Parathyroid adenoma (tissue), 2 donors: ENCODE measurements at regions not wholly inside any gene's neighbourhood (a gene's known extent, or its start where the extent isn't known, plus 50 kb on each side); places are given as distances from the start of the nearest gene placed in this dataset.

Experiments used
- H2AFZ ChIP-seq: fragments of 300-600 bp; sonication (generic); one replicate; pipeline ENCODE4 v1.7.0; 2017; ENCODE audit warnings: antibody characterized with exemption, mild to moderate bottlenecking
- H3K27ac ChIP-seq: fragments of 300-600 bp; sonication (generic); one replicate; pipeline ENCODE4 v1.7.0; 2017
- H3K27me3 ChIP-seq: fragments of 300-600 bp; sonication (generic); one replicate; pipeline ENCODE4 v1.7.0; 2017; ENCODE audit warnings: low read length; ENCODE audit not compliant: control insufficient read depth, insufficient read depth
- H3K36me3 ChIP-seq: fragments of 300-600 bp; sonication (generic); one replicate; pipeline ENCODE4 v1.7.0; 2017; ENCODE audit warnings: low read length; ENCODE audit not compliant: control insufficient read depth, insufficient read depth
- H3K4me1 ChIP-seq: fragments of 300-600 bp; sonication (generic); one replicate; pipeline ENCODE4 v1.7.0; 2017; ENCODE audit warnings: control low read depth
- H3K4me2 ChIP-seq: fragments of 300-600 bp; sonication (generic); one replicate; pipeline ENCODE4 v1.7.0; 2017; ENCODE audit warnings: low read length
- H3K4me3 ChIP-seq: fragments of 300-600 bp; sonication (generic); one replicate; pipeline ENCODE4 v1.7.0; 2017; ENCODE audit warnings: low read depth, low read length
- H3K79me2 ChIP-seq: fragments of 300-600 bp; sonication (generic); one replicate; pipeline ENCODE4 v1.7.0; 2017; ENCODE audit warnings: control low read depth
- H3K9ac ChIP-seq: fragments of 300-600 bp; sonication (generic); one replicate; pipeline ENCODE4 v1.7.0; 2017; ENCODE audit warnings: mild to moderate bottlenecking
- H3K9me3 ChIP-seq: fragments of 300-600 bp; sonication (generic); one replicate; pipeline ENCODE4 v1.7.0; 2017; ENCODE audit warnings: low read length; ENCODE audit not compliant: control insufficient read depth
- TF ChIP-seq, protein P1 (sequence below): fragments of 300-600 bp; sonication (generic); IDR thresholded peaks from one replicate; pipeline ENCODE4 v1.7.0; 2017; ENCODE audit warnings: antibody characterized with exemption, mild to moderate bottlenecking
- donor health status: primary hyperparathyroidism.

DNA sequence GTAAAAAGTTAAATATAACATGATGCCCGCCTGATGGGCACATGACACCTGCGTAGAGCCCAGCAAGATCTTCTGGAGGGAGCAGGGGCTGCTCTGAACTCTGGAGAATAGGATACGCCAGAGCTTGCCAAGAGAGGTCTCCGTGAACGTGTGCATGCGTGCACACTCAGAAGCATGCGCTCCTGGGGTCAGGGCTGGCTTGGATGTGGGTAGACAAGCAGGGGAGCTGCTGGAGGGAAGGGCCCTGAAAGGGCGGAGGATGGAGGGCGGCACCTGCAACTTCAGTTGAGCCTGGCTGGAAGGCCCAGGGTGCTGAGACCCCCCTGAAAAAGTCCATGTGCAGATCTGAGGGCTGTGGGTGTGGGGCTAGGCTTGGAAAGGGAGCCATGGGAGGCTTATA is 828.4 kb upstream of the SALL3 start:
- TF ChIP-seq, protein P1, sequence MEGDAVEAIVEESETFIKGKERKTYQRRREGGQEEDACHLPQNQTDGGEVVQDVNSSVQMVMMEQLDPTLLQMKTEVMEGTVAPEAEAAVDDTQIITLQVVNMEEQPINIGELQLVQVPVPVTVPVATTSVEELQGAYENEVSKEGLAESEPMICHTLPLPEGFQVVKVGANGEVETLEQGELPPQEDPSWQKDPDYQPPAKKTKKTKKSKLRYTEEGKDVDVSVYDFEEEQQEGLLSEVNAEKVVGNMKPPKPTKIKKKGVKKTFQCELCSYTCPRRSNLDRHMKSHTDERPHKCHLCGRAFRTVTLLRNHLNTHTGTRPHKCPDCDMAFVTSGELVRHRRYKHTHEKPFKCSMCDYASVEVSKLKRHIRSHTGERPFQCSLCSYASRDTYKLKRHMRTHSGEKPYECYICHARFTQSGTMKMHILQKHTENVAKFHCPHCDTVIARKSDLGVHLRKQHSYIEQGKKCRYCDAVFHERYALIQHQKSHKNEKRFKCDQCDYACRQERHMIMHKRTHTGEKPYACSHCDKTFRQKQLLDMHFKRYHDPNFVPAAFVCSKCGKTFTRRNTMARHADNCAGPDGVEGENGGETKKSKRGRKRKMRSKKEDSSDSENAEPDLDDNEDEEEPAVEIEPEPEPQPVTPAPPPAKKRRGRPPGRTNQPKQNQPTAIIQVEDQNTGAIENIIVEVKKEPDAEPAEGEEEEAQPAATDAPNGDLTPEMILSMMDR: no peak
- H3K27me3 ChIP-seq: no peaks in the 10 kb centered on the region
- no peak overlapping the region for H3K4me2 ChIP-seq
- H3K79me2 ChIP-seq: no peaks in the 10 kb centered on the region
- H3K4me1 ChIP-seq: no peaks in the 10 kb centered on the region
- no peak overlapping the region for H2AFZ ChIP-seq
- no peaks in the 10 kb centered on the region for H3K9me3 ChIP-seq
- no peak overlapping the region for H3K4me3 ChIP-seq
- no peak overlapping the region for H3K27ac ChIP-seq
- no peaks in the 10 kb centered on the region for H3K36me3 ChIP-seq
- H3K9ac ChIP-seq: no peak overlapping the region

DNA sequence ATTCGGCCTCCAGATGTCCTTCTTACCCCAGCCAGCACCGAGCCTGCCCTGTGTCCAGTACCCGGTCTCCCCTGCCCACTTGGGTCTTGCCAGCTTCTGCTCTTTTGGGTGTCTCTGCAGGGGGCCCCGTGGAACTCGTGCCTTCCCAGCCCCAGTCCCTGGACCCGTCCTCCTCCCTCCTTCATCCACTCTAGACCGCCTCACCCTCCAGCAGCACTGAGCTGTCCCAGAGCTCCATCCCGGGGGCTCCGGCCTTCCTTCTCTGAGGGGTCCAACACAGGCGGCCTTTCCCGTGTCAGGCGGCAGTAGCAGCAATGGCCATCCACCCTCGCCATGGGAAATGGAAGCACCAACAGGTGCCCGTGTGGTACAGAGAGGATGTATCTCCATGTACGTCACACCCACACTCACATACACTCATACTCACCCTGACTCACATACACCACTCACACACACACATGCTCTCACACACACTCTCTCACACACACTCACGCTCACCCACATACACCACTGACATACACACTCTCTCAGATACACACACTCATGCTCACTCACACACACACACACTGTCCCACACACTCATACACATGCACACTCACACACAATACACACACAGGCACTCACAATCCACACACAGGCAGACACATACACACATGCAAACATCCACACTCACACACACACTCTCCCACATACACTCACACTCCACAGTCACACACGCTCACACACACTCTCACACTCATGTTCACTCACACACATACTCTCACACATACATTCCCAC is 827.5 kb upstream of the SALL3 start:
- H3K36me3 ChIP-seq: no peaks in the 10 kb centered on the region
- H3K27me3 ChIP-seq: no peaks in the 10 kb centered on the region
- no peak overlapping the region for H3K9ac ChIP-seq
- no peak overlapping the region for H2AFZ ChIP-seq
- H3K79me2 ChIP-seq: no peaks in the 10 kb centered on the region
- TF ChIP-seq, protein P1: no peak
- no peaks in the 10 kb centered on the region for H3K9me3 ChIP-seq
- no peaks in the 10 kb centered on the region for H3K4me1 ChIP-seq
- no peak overlapping the region for H3K4me3 ChIP-seq
- H3K27ac ChIP-seq: no peak overlapping the region
- H3K4me2 ChIP-seq: no peak overlapping the region

DNA sequence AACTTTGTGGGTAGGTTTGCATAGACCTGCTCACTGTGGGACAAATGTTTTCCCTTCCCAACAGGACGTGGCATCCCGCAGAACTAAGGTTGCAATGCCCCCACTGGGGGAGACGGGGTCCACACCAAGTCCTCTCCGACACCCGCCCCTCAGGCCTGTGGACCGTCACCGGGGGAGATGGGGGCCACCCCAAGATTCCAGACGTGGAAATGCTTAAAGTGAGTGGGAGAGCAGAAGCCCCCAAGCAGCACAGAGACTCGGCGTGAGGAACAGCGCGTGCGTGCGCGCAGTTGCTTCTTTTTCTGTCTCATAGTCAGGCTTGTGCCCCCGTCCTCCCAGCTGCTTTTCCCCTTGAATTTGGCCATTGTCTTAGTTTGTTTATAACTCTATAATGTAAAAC is 826.3 kb upstream of the SALL3 start:
- TF ChIP-seq, protein P1: no peak
- H3K9ac ChIP-seq: no peak overlapping the region
- H3K36me3 ChIP-seq: no peaks in the 10 kb centered on the region
- H3K9me3 ChIP-seq: no peaks in the 10 kb centered on the region
- H3K27me3 ChIP-seq: no peaks in the 10 kb centered on the region
- no peak overlapping the region for H3K27ac ChIP-seq
- H3K4me3 ChIP-seq: no peak overlapping the region
- no peaks in the 10 kb centered on the region for H3K79me2 ChIP-seq
- H3K4me2 ChIP-seq: no peak overlapping the region
- H3K4me1 ChIP-seq: no peaks in the 10 kb centered on the region
- no peak overlapping the region for H2AFZ ChIP-seq

DNA sequence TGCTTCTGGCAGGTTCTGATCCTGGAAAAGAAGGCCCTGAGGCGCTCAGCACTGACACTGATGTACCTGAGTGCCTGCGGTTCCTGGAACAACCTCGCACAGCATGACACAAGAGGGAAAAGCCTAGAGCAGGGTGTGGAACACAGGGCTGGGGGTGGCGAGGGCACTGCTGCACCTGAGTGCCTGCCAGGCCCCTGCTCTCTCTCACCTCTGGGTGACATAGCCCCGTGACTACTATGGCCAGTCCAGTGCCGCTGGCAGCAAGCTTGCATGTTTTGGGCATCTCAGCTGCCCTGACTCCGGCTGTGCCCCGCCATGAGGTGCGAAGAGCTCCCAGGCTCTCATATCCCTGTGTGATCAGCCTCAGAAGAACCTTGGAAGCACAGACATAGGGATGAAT is 825.2 kb upstream of the SALL3 start:
- H3K9ac ChIP-seq: no peak overlapping the region
- H3K4me2 ChIP-seq: no peak overlapping the region
- H3K4me3 ChIP-seq: no peak overlapping the region
- H3K27me3 ChIP-seq: no peaks in the 10 kb centered on the region
- H3K27ac ChIP-seq: no peak overlapping the region
- TF ChIP-seq, protein P1: no peak
- H3K36me3 ChIP-seq: no peaks in the 10 kb centered on the region
- H3K9me3 ChIP-seq: no peaks in the 10 kb centered on the region
- H2AFZ ChIP-seq: no peak overlapping the region
- H3K4me1 ChIP-seq: no peaks in the 10 kb centered on the region
- no peaks in the 10 kb centered on the region for H3K79me2 ChIP-seq

DNA sequence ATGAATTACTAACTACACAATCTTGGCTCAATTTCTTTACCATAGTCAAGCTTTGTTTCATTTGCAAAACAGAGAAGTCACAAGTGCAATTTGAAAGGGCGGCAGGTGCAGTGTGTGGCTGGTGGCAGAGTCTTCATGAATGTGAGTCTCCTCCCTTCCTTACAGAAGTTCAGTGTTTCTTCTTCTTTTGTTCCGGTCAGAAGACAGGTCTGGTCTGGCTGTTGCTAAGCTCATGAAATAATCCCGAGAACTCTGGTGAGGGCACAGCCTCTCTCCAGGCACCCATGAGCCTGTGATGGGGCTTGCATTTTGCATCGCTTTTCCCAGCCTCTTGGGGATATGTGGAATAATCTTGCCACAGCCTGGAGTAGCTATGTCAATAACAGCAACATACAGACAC is 824.8 kb upstream of the SALL3 start:
- no peaks in the 10 kb centered on the region for H3K79me2 ChIP-seq
- H3K4me2 ChIP-seq: no peak overlapping the region
- H3K27me3 ChIP-seq: no peaks in the 10 kb centered on the region
- no peaks in the 10 kb centered on the region for H3K36me3 ChIP-seq
- no peaks in the 10 kb centered on the region for H3K9me3 ChIP-seq
- no peak overlapping the region for H3K4me3 ChIP-seq
- H2AFZ ChIP-seq: no peak overlapping the region
- TF ChIP-seq, protein P1: no peak
- no peak overlapping the region for H3K27ac ChIP-seq
- H3K4me1 ChIP-seq: no peaks in the 10 kb centered on the region
- H3K9ac ChIP-seq: no peak overlapping the region
